ENCODE measurements at regions not wholly inside any gene's neighbourhood (a gene's known extent, or its start where the extent isn't known, plus 50 kb on each side); places are given as distances from the start of the nearest gene placed in this dataset.

DNA sequence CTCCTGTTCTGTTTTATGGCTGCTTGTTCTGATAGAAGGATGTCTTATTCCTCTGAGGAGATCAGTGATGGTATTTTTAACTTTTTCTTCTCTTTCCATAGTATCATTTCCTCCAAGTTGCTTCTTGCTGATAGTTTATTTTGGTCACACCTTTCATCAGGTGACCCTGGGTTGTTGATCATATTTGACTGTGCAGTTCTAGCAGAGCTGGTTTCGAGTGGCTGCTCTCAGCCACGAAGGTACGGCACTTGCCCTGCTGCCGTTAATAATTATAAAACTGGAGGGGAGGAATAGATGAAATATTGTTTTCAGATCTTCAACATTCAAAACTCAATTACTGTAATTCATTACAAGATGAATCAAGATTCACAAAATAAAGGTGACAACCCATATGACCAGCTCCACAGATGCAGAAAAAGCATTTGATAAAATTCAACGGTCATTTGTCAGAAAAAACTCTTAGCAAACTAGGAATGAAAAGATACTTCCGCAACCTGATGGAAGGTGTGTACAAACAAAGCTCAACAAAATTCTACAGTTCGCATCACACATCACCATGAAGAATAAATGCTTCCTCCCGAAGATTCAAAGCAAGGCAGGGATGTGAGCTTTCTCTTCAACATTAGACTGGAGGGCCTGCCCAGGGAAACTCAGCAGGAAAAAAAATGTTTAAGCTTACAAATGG lies 59.2 kb upstream of the RTL6 start:
- intact Hi-C loops (cut with micrococcal nuclease; ENCODE audit: unreplicated experiment) (no loop called here), in situ Hi-C loops (cut with HindIII; ENCODE audit: low pct_unique_long_range_greater_than_20kb, low sequenced_read_pairs) (no loop called here)
- no TSS peak for BruUV-seq (replicated peaks)
- ChIA-PET CTCF (no interaction called here), POLR2A (interaction anchor here (0.6 kb wide), 1 partner anchor 98 kb away, joined by 9 read pairs; no protein-coding TSS in a partner anchor)
- no peaks in the 10 kb centered on the region for H3K4me1 ChIP-seq (ENCODE audit: control insufficient read depth, insufficient read depth, low read length)
- no peak overlapping the region for H3K27ac ChIP-seq (ENCODE audit: low read length)
- TF ChIP-seq, protein P1, sequence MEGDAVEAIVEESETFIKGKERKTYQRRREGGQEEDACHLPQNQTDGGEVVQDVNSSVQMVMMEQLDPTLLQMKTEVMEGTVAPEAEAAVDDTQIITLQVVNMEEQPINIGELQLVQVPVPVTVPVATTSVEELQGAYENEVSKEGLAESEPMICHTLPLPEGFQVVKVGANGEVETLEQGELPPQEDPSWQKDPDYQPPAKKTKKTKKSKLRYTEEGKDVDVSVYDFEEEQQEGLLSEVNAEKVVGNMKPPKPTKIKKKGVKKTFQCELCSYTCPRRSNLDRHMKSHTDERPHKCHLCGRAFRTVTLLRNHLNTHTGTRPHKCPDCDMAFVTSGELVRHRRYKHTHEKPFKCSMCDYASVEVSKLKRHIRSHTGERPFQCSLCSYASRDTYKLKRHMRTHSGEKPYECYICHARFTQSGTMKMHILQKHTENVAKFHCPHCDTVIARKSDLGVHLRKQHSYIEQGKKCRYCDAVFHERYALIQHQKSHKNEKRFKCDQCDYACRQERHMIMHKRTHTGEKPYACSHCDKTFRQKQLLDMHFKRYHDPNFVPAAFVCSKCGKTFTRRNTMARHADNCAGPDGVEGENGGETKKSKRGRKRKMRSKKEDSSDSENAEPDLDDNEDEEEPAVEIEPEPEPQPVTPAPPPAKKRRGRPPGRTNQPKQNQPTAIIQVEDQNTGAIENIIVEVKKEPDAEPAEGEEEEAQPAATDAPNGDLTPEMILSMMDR (IDR thresholded peaks at IDR 0.05), result no peak
- no peak for TF ChIP-seq TCF7L2 (IDR thresholded peaks at IDR 0.05; ENCODE audit: low read depth, low read length)
- no peak for TF ChIP-seq POLR2AphosphoS5 (IDR thresholded peaks at IDR 0.05; ENCODE audit: low read depth, low read length)
- TF ChIP-seq, protein P2, sequence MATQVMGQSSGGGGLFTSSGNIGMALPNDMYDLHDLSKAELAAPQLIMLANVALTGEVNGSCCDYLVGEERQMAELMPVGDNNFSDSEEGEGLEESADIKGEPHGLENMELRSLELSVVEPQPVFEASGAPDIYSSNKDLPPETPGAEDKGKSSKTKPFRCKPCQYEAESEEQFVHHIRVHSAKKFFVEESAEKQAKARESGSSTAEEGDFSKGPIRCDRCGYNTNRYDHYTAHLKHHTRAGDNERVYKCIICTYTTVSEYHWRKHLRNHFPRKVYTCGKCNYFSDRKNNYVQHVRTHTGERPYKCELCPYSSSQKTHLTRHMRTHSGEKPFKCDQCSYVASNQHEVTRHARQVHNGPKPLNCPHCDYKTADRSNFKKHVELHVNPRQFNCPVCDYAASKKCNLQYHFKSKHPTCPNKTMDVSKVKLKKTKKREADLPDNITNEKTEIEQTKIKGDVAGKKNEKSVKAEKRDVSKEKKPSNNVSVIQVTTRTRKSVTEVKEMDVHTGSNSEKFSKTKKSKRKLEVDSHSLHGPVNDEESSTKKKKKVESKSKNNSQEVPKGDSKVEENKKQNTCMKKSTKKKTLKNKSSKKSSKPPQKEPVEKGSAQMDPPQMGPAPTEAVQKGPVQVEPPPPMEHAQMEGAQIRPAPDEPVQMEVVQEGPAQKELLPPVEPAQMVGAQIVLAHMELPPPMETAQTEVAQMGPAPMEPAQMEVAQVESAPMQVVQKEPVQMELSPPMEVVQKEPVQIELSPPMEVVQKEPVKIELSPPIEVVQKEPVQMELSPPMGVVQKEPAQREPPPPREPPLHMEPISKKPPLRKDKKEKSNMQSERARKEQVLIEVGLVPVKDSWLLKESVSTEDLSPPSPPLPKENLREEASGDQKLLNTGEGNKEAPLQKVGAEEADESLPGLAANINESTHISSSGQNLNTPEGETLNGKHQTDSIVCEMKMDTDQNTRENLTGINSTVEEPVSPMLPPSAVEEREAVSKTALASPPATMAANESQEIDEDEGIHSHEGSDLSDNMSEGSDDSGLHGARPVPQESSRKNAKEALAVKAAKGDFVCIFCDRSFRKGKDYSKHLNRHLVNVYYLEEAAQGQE (IDR thresholded peaks at IDR 0.05; ENCODE audit: insufficient read depth in 1 of 2, low read depth in 2 of 2, low read length in 1 of 2), result no peak
- TF ChIP-seq SIN3A (IDR thresholded peaks at IDR 0.05; ENCODE audit: borderline replicate concordance, insufficient read depth, low read depth, low read length), result no peak
- DNase-seq (ENCODE audit: low read depth, low spot score) (no peak), ATAC-seq (no peak)
- no peaks in the 10 kb centered on the region for H3K27me3 ChIP-seq (ENCODE audit: control insufficient read depth, insufficient read depth, low read length)
- H3K9me3 ChIP-seq (ENCODE audit: control insufficient read depth, insufficient read depth, low read depth, low read length), result no peaks in the 10 kb centered on the region
- H3K36me3 ChIP-seq (ENCODE audit: control insufficient read depth, insufficient read depth, low read length), result no peaks in the 10 kb centered on the region
- no peak overlapping the region for H3K4me3 ChIP-seq (ENCODE audit: low read depth in 2 of 2, low read length in 2 of 2)

DNA sequence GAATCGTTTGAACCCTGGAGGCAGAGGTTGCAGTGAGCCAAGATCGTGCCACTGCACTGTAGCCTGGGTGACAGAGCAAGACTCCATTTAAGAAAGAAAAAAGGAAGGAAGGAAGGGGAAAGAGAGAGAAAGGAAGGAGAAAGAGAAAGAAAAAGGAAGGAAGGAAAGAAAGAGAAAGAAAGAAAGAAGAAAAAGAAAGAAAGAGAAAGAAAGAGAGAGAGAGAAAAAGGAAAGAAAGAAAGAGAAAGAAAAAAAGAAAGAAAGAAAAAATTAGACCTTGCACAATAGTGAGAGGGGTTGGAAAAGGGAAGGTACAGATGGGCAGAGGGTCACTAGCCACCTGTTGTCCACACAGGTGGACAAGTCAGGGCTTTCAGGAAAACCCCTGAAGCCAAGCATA lies 57.6 kb upstream of the RTL6 start:
- ATAC-seq, result no peak
- no peak for DNase-seq (ENCODE audit: low read depth, low spot score)
- Histone ChIP-seq H3K27me3 (ENCODE audit: control insufficient read depth, insufficient read depth, low read length) (no peaks in the 10 kb centered on the region), H3K9me3 (ENCODE audit: control insufficient read depth, insufficient read depth, low read depth, low read length) (no peaks in the 10 kb centered on the region), H3K27ac (ENCODE audit: low read length) (no peak overlapping the region), H3K4me3 (ENCODE audit: low read depth in 2 of 2, low read length in 2 of 2) (no peak overlapping the region), H3K36me3 (ENCODE audit: control insufficient read depth, insufficient read depth, low read length) (no peaks in the 10 kb centered on the region), H3K4me1 (ENCODE audit: control insufficient read depth, insufficient read depth, low read length) (no peaks in the 10 kb centered on the region)
- CTCF ChIA-PET, result no interaction called here
- TF ChIP-seq, protein P2 (IDR thresholded peaks at IDR 0.05; ENCODE audit: insufficient read depth in 1 of 2, low read depth in 2 of 2, low read length in 1 of 2), result no peak
- TF ChIP-seq, protein P1 (IDR thresholded peaks at IDR 0.05), result no peak
- no peak for TF ChIP-seq TCF7L2 (IDR thresholded peaks at IDR 0.05; ENCODE audit: low read depth, low read length)
- TF ChIP-seq SIN3A (IDR thresholded peaks at IDR 0.05; ENCODE audit: borderline replicate concordance, insufficient read depth, low read depth, low read length), result no peak
- no peak for TF ChIP-seq POLR2AphosphoS5 (IDR thresholded peaks at IDR 0.05; ENCODE audit: low read depth, low read length)
- intact Hi-C loops (cut with micrococcal nuclease; ENCODE audit: unreplicated experiment), result no loop called here
- POLR2A ChIA-PET, result no interaction called here
- no TSS peak for BruUV-seq (replicated peaks)
- in situ Hi-C loops (cut with HindIII; ENCODE audit: low pct_unique_long_range_greater_than_20kb, low sequenced_read_pairs), result no loop called here
